ENCODE measurements at regions not wholly inside any gene's neighbourhood (a gene's known extent, or its start where the extent isn't known, plus 50 kb on each side); places are given as distances from the start of the nearest gene placed in this dataset.

DNA sequence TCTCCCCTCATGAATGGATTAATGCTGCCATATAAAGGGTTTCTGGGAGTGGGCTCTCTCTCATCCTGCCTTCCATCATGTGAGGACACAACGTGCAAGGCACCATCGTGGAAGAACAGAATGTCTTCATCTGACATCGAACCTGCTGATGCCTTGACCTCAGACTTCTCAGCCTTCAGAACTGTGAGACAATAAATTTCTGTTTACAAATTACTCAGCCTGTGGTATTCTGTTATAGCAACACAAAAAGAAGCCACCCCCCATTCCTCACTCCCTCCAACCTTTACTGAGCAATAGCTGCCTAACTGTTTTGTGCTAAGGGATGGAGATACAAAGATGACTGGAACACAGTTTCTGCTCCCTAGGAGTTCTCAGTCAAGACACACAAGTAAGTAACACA is 106.1 kb upstream of the PLET1 start:
- Histone ChIP-seq H3K9me3 (no peaks in the 10 kb centered on the region), H3K27me3 (no peaks in the 10 kb centered on the region), H3K4me3 (no peak overlapping the region), H3K4me1 (no peaks in the 10 kb centered on the region), H3K27ac (no peak overlapping the region), H3K36me3 (no peaks in the 10 kb centered on the region)
- intact Hi-C loops (cut with DNase I; ENCODE audit: low total_unique reads): no loop called here
- TF ChIP-seq, protein P1, sequence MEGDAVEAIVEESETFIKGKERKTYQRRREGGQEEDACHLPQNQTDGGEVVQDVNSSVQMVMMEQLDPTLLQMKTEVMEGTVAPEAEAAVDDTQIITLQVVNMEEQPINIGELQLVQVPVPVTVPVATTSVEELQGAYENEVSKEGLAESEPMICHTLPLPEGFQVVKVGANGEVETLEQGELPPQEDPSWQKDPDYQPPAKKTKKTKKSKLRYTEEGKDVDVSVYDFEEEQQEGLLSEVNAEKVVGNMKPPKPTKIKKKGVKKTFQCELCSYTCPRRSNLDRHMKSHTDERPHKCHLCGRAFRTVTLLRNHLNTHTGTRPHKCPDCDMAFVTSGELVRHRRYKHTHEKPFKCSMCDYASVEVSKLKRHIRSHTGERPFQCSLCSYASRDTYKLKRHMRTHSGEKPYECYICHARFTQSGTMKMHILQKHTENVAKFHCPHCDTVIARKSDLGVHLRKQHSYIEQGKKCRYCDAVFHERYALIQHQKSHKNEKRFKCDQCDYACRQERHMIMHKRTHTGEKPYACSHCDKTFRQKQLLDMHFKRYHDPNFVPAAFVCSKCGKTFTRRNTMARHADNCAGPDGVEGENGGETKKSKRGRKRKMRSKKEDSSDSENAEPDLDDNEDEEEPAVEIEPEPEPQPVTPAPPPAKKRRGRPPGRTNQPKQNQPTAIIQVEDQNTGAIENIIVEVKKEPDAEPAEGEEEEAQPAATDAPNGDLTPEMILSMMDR (IDR thresholded peaks at IDR 0.05): no peak
- TF ChIP-seq POLR2A (IDR thresholded peaks at IDR 0.05): no peak
- no peak for TF ChIP-seq POLR2AphosphoS5 (IDR thresholded peaks at IDR 0.05)
- no peak for DNase-seq (ENCODE audit: low spot score in 2 of 2)

DNA sequence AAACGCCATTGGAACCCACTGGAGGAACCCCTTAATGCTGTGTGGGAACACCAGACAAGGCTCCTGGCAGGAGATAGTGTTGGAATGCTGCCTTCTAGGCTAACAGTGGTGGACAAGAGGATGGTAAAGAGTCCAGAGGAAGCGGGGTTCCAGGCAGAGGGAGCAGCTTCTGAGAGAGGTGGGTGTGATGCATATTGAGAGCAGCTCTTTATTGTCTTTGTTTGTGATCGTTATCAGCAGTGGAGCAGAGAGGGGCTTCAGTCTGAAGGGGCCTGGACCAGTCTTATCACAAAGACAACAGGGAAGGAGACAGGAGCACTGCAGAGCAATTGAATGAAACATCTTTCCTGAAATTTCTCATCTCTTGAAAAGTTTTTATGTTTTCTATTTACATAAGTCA is 106.8 kb upstream of the PLET1 start:
- H3K27ac ChIP-seq: no peak overlapping the region

DNA sequence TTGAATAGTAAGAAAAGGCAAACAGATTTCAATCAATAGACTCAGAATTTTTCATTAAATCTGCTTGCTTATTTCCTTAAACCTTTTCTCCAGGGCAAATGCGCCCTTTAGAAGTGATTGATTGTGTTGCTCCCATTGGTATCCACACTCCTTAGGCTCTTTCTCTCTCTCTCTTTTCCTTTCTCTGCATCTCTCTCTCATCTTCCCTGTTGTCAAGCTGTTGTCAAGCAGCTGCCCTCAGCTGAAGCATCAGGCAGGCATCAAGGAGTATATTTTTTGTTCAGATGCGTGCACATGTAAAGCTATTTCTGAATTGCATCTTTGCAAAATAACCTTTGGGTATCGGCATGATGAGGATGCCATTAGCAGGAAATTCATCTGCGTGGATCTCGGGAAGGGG is 107.2 kb upstream of the PLET1 start:
- TF ChIP-seq, protein P1 (IDR thresholded peaks at IDR 0.05): no peak
- TF ChIP-seq POLR2AphosphoS5 (IDR thresholded peaks at IDR 0.05) (no peak), POLR2A (IDR thresholded peaks at IDR 0.05) (no peak)
- H3K27ac ChIP-seq: no peak overlapping the region
- H3K36me3 ChIP-seq: no peaks in the 10 kb centered on the region
- no peaks in the 10 kb centered on the region for H3K27me3 ChIP-seq
- H3K4me1 ChIP-seq: no peaks in the 10 kb centered on the region
- no peaks in the 10 kb centered on the region for H3K9me3 ChIP-seq
- no peak overlapping the region for H3K4me3 ChIP-seq
- intact Hi-C loops (cut with DNase I; ENCODE audit: low total_unique reads): loop anchor here (2.0 kb wide), 1 partner anchor 53 kb away; no protein-coding TSS in a partner anchor
- DNase-seq (ENCODE audit: low spot score in 2 of 2): no peak

More for the DNA sequence above, 106.8 kb upstream of the PLET1 start:
- DNase-seq (ENCODE audit: low spot score in 2 of 2): no peak
- Histone ChIP-seq H3K27me3 (no peaks in the 10 kb centered on the region), H3K36me3 (no peaks in the 10 kb centered on the region), H3K4me3 (no peak overlapping the region), H3K4me1 (no peaks in the 10 kb centered on the region), H3K9me3 (no peaks in the 10 kb centered on the region)
- intact Hi-C loops (cut with DNase I; ENCODE audit: low total_unique reads): no loop called here
- no peak for TF ChIP-seq POLR2A (IDR thresholded peaks at IDR 0.05)

DNA sequence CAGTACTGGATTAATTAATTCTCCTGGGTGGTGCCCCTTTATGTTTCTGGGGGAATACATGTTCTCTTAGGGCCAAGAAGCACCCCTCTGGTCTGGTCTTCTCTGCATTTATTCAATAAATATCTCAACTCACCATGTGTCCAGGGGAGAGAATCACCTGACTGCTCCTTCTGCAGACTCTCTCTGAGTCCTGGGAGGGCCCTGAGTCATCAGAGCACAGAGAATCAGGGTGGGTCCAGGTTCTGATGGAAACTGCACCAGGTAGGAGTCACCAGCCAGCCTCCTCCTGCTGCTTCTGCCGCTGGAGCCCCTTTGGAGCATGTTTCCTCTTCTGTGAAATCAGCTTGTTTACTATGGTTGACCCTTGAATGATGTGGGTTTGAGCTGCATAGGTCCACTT is 107.7 kb upstream of the PLET1 start:
- no peaks in the 10 kb centered on the region for H3K9me3 ChIP-seq
- intact Hi-C loops (cut with DNase I; ENCODE audit: low total_unique reads): loop anchor here (2.0 kb wide), 1 partner anchor 52 kb away; no protein-coding TSS in a partner anchor

DNA sequence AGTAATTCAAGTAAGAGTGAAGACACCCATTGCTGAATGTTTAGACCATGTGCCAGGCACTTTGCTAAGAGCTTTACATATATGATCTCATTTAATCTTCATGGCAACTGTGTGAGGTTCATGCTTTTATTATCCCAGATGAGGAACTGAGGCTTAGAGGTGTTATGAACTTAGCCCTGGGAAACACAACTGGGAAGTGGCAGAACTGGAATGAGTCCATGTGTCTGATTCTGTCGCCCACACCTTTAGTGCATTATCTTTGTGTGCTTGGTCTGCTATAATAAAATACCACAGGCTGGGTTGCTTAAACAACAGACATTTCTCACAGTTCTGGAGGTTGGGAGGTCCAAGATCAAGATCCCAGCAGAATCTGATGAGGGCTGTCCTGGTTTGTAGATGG is 108.7 kb upstream of the PLET1 start:
- Histone ChIP-seq H3K9me3 (no peaks in the 10 kb centered on the region), H3K4me1 (no peaks in the 10 kb centered on the region), H3K36me3 (no peaks in the 10 kb centered on the region), H3K27ac (no peak overlapping the region), H3K4me3 (no peak overlapping the region), H3K27me3 (no peaks in the 10 kb centered on the region)
- intact Hi-C loops (cut with DNase I; ENCODE audit: low total_unique reads): loop anchor here (2.0 kb wide), 1 partner anchor 51 kb away; no protein-coding TSS in a partner anchor
- DNase-seq (ENCODE audit: low spot score in 2 of 2): no peak
- TF ChIP-seq, protein P1 (IDR thresholded peaks at IDR 0.05): no peak
- TF ChIP-seq POLR2A (IDR thresholded peaks at IDR 0.05) (no peak), POLR2AphosphoS5 (IDR thresholded peaks at IDR 0.05) (no peak)

More for the DNA sequence above, 107.7 kb upstream of the PLET1 start:
- no peaks in the 10 kb centered on the region for H3K4me1 ChIP-seq
- H3K4me3 ChIP-seq: no peak overlapping the region
- TF ChIP-seq POLR2AphosphoS5 (IDR thresholded peaks at IDR 0.05): no peak
- TF ChIP-seq, protein P1 (IDR thresholded peaks at IDR 0.05): no peak
- no peak for TF ChIP-seq POLR2A (IDR thresholded peaks at IDR 0.05)
- DNase-seq (ENCODE audit: low spot score in 2 of 2): no peak
- H3K36me3 ChIP-seq: no peaks in the 10 kb centered on the region
- H3K27me3 ChIP-seq: no peaks in the 10 kb centered on the region
- no peak overlapping the region for H3K27ac ChIP-seq

DNA sequence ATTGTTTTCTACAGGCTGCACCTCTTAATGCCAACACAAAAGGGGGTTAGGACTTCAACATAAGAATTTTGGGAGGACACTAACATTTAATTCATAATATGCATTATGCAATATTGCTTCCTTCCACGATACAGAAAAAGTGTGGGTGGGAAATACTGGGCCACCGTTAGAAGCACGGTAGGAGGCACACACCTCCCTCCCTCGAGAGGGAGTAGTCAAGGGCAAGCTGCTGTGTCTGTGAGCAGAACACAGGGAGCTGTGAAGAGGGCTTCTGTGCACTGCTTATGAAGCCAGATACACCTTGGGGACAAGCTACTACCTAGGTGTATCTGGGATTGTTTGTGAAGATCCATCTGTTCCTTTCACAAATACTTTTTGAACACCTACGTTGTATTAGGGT is 109.3 kb upstream of the PLET1 start:
- no peak for DNase-seq (ENCODE audit: low spot score in 2 of 2)
- no peaks in the 10 kb centered on the region for H3K27me3 ChIP-seq
- TF ChIP-seq, protein P1 (IDR thresholded peaks at IDR 0.05): no peak
- no peak for TF ChIP-seq POLR2A (IDR thresholded peaks at IDR 0.05)
- TF ChIP-seq POLR2AphosphoS5 (IDR thresholded peaks at IDR 0.05): no peak
- no peaks in the 10 kb centered on the region for H3K36me3 ChIP-seq
- H3K4me3 ChIP-seq: no peak overlapping the region
- H3K27ac ChIP-seq: no peak overlapping the region
- intact Hi-C loops (cut with DNase I; ENCODE audit: low total_unique reads): loop anchor here (2.0 kb wide), 1 partner anchor 51 kb away; no protein-coding TSS in a partner anchor
- no peaks in the 10 kb centered on the region for H3K4me1 ChIP-seq
- H3K9me3 ChIP-seq: no peaks in the 10 kb centered on the region

Data from breast epithelium (tissue), 4 donors.